ENCODE measurements at regions not wholly inside any gene's neighbourhood (a gene's known extent, or its start where the extent isn't known, plus 50 kb on each side); places are given as distances from the start of the nearest gene placed in this dataset.

GRCh38 chr10:128751284-128751683 lies 625.1 kb upstream of the MKI67 start:
- TF ChIP-seq EP300 (conservative IDR thresholded peaks at IDR 0.05; ENCODE audit: poor library complexity, severe bottlenecking) (no peak), SMC3 (conservative IDR thresholded peaks at IDR 0.05; ENCODE audit: poor library complexity) (no peak), POLR2AphosphoS5 (IDR thresholded peaks at IDR 0.05) (no peak), MXI1 (conservative IDR thresholded peaks at IDR 0.05; ENCODE audit: poor library complexity, severe bottlenecking) (no peak), CTCF (IDR thresholded peaks at IDR 0.05; ENCODE audit: poor library complexity, severe bottlenecking) (no peak), TAF1 (IDR thresholded peaks at IDR 0.05; ENCODE audit: low read depth) (no peak), REST (IDR thresholded peaks at IDR 0.05; ENCODE audit: borderline replicate concordance) (no peak)
